A549 (cell line): ENCODE measurements at regions not wholly inside any gene's neighbourhood (a gene's known extent, or its start where the extent isn't known, plus 50 kb on each side); places are given as distances from the start of the nearest gene placed in this dataset.

ENCODE experiments used
- ATAC-seq, 2 experiments: fragments of 200-7000 bp in 1 of 2; fragments of >200 bp in 1 of 2; cut with Nextera tagmentation in 1 of 2; cut with Tn5 transposase in 1 of 2; 3 replicates each; pipeline versions ENCODE4 v1.8.0 to v1.9.1; 2018 to 2020; ENCODE audit warnings: mild to moderate bottlenecking in 1 of 2, moderate library complexity in 1 of 2
- CTCF ChIA-PET: fragments of 300-600 bp; sonication (Branson Sonifier 250); formaldehyde crosslinking; extraction: SDS; loops from one replicate; lab custom pipeline; 2021; ENCODE audit warnings: antibody characterized with exemption, inconsistent platforms; lab: Yijun Ruan, JAX
- POLR2A ChIA-PET: fragments of 350-600 bp; formaldehyde crosslinking; extraction: SDS; loops from one replicate; lab custom pipeline; 2021; ENCODE audit warnings: antibody characterized with exemption, inconsistent platforms; lab: Yijun Ruan, JAX
- DNase-seq, 2 experiments: peaks; one replicate each; pipeline versions ENCODE4 v3.0.0 to v3.0.0-alpha.2; 2011 to 2016; ENCODE audit warnings: low read depth in 1 of 2, low spot score in 1 of 2
- FAIRE-seq: peaks from 2 replicates; lab custom pipeline; 2011; peaks lifted over from hg19 to GRCh38; lab: Jason Lieb, UNC
- H3K27ac ChIP-seq, 2 experiments: fragments of >200 bp; sonication (Bioruptor Twin); formaldehyde crosslinking; 3 replicates each; pipeline ENCODE4 v1.5.1; 2016 to 2017
- H3K4me1 ChIP-seq: fragments of >200 bp; sonication (Bioruptor Twin); formaldehyde crosslinking; 3 replicates; pipeline ENCODE4 v1.6.1; 2016
- H3K4me2 ChIP-seq: fragments of >200 bp; sonication (Bioruptor Twin); formaldehyde crosslinking; 3 replicates; pipeline ENCODE4 v1.6.1; 2016
- H3K4me3 ChIP-seq: fragments of >200 bp; sonication (Bioruptor Twin); formaldehyde crosslinking; 3 replicates; pipeline ENCODE4 v1.5.1; 2016
- H3K9me3 ChIP-seq: fragments of >200 bp; sonication (Bioruptor Twin); formaldehyde crosslinking; 3 replicates; pipeline ENCODE4 v1.6.1; 2016
- ATOH8 ChIP-seq: fragments of 250-450 bp; sonication (Bioruptor Pico); IDR thresholded peaks from 2 replicates; pipeline ENCODE4 v1.5.0; 2020; ENCODE audit warnings: low read depth, mild to moderate bottlenecking, moderate library complexity
- CHD4 ChIP-seq: fragments of 200-600 bp; sonication (generic); IDR thresholded peaks from 2 replicates; pipeline ENCODE4 v1.6.1; 2016; ENCODE audit warnings: antibody characterized with exemption, mild to moderate bottlenecking, borderline replicate concordance
- E2F6 ChIP-seq: IDR thresholded peaks from 2 replicates; pipeline ENCODE4 v1.6.1; 2012; ENCODE audit warnings: low read depth, borderline replicate concordance
- EP300 ChIP-seq, 2 experiments: fragments of >200 bp; sonication (Bioruptor Twin); formaldehyde crosslinking; IDR thresholded peaks; 2 replicates in 1 of 2; 3 replicates in 1 of 2; pipeline ENCODE4 v1.6.1; 2016 to 2017
- HMGXB4 ChIP-seq: fragments of 250-450 bp; sonication (Bioruptor Pico); IDR thresholded peaks from 2 replicates; pipeline ENCODE4 v1.5.0; 2021; ENCODE audit warnings: mild to moderate bottlenecking, moderate library complexity, borderline replicate concordance
- HOXB13 ChIP-seq: fragments of 250-450 bp; sonication (Bioruptor Pico); IDR thresholded peaks from 2 replicates; pipeline ENCODE4 v1.5.0; 2020; ENCODE audit warnings: low read depth, mild to moderate bottlenecking, moderate library complexity
- JUN ChIP-seq, 2 experiments: fragments of >200 bp; sonication (Bioruptor Twin); formaldehyde crosslinking; IDR thresholded peaks; 2 replicates in 1 of 2; 3 replicates in 1 of 2; pipeline ENCODE4 v1.6.1; 2016 to 2017
- JUNB ChIP-seq: fragments of >200 bp; sonication (Bioruptor Twin); formaldehyde crosslinking; IDR thresholded peaks from 2 replicates; pipeline ENCODE4 v1.6.1; 2016
- MYC ChIP-seq: IDR thresholded peaks from 2 replicates; pipeline ENCODE4 v1.6.1; 2012; ENCODE audit warnings: mild to moderate bottlenecking, inconsistent platforms, low read length, improper control_type of control experiment, borderline replicate concordance
- NFE2L2 ChIP-seq: fragments of 150-350 bp; conservative IDR thresholded peaks from 2 replicates; pipeline ENCODE4 v1.6.1; 2014; ENCODE audit warnings: low read length
- PHF8 ChIP-seq: fragments of 200-600 bp; sonication (generic); IDR thresholded peaks from 2 replicates; pipeline ENCODE4 v1.6.1; 2016; ENCODE audit warnings: low read depth, mild to moderate bottlenecking, antibody characterized with exemption, moderate library complexity, borderline replicate concordance
- POLR2A ChIP-seq: IDR thresholded peaks from 2 replicates; pipeline ENCODE4 v1.6.1; 2012; ENCODE audit warnings: mild to moderate bottlenecking, low read length
- POLR2AphosphoS2 ChIP-seq: conservative IDR thresholded peaks from 2 replicates; pipeline ENCODE4 v1.6.1; 2012; ENCODE audit warnings: low read length, improper control_type of control experiment, inconsistent platforms
- RAD21 ChIP-seq, 2 experiments: fragments of >200 bp in 1 of 2; sonication (Bioruptor Twin) in 1 of 2; formaldehyde crosslinking in 1 of 2; IDR thresholded peaks in 1 of 2; conservative IDR thresholded peaks in 1 of 2; 2 replicates in 1 of 2; 3 replicates in 1 of 2; pipeline ENCODE4 v1.6.1; 2012 to 2018; ENCODE audit warnings: inconsistent platforms in 1 of 2
- REST ChIP-seq: fragments of 200-600 bp; sonication (generic); IDR thresholded peaks from 2 replicates; pipeline ENCODE4 v1.6.1; 2016; ENCODE audit warnings: antibody characterized with exemption, mild to moderate bottlenecking, moderate library complexity
- RNF2 ChIP-seq: fragments of 200-600 bp; sonication (generic); IDR thresholded peaks from 2 replicates; pipeline ENCODE4 v1.6.1; 2016; ENCODE audit warnings: low read depth, mild to moderate bottlenecking, antibody characterized with exemption, moderate library complexity, borderline replicate concordance
- TFCP2L1 ChIP-seq: fragments of 250-450 bp; sonication (Bioruptor Pico); IDR thresholded peaks from 2 replicates; pipeline ENCODE4 v1.5.0; 2021; ENCODE audit warnings: mild to moderate bottlenecking
- ZFP36 ChIP-seq: fragments of 450-650 bp; IDR thresholded peaks from 2 replicates; pipeline ENCODE4 v1.6.1; 2014; ENCODE audit warnings: borderline replicate concordance; ENCODE audit not compliant: partially characterized antibody
- ZNF302 ChIP-seq: fragments of 250-450 bp; sonication (Bioruptor Pico); IDR thresholded peaks from 2 replicates; pipeline ENCODE4 v1.9.0; 2021; ENCODE audit warnings: inconsistent platforms, mild to moderate bottlenecking, moderate library complexity
- WGBS: methylation state at CpG from one replicate; pipeline ENCODE4 v1.1.6; 2017; ENCODE audit errors: missing lambda C conversion rate; 5-methylcytosine and 5-hydroxymethylcytosine counted together

GRCh38 chr14:66224492-66225178, 261.5 kb upstream of the CCDC196 start:
- no peak for FAIRE-seq

More at GRCh38 chr14:66224492-66225178, 261.5 kb upstream of the CCDC196 start:
- ATAC-seq, result no peak
- WGBS, result 24% methylated on average over 5 of the region's 5 CpGs
- TF ChIP-seq JUNB (no peak), HOXB13 (CRISPR knock-in tag) (no peak), ZNF302 (CRISPR knock-in tag) (no peak), E2F6 (no peak), POLR2A (no peak), RAD21 (conservative IDR thresholded peaks at IDR 0.05 in 1 of 2, IDR thresholded peaks at IDR 0.05 in 1 of 2) (no peak), ZFP36 (no peak), EP300 (IDR thresholded peaks at IDR 0.05) (no peak), ATOH8 (no peak), TFCP2L1 (CRISPR knock-in tag) (no peak), RNF2 (no peak), MYC (no peak), JUN (IDR thresholded peaks at IDR 0.05) (no peak), HMGXB4 (no peak), REST (no peak), NFE2L2 (no peak), PHF8 (no peak), POLR2AphosphoS2 (no peak), CHD4 (no peak)
- Histone ChIP-seq H3K4me1 (no peaks in the 10 kb centered on the region), H3K4me2 (no peak overlapping the region), H3K27ac (no peak overlapping the region), H3K4me3 (no peak overlapping the region), H3K9me3 (no peaks in the 10 kb centered on the region)
- POLR2A ChIA-PET, result no interaction called here
- CTCF ChIA-PET, result no interaction called here
- no peak for DNase-seq
